Body of pancreas (tissue), 4 donors: ENCODE measurements at regions not wholly inside any gene's neighbourhood (a gene's known extent, or its start where the extent isn't known, plus 50 kb on each side); places are given as distances from the start of the nearest gene placed in this dataset.

Source experiments
- CTCF ChIP-seq, 7 experiments: fragments of 450-650 bp in 4 of 7; fragments of 200-600 bp in 3 of 7; sonication (generic) in 3 of 7; IDR thresholded peaks; one replicate each; pipeline ENCODE4 v1.5.1; 2016 to 2019; ENCODE audit warnings: antibody characterized with exemption in 7 of 7
- POLR2A ChIP-seq, 3 donors: fragments of 450-650 bp; IDR thresholded peaks; one replicate each; pipeline ENCODE4 v1.6.1; 2016; ENCODE audit warnings: antibody characterized with exemption in 3 of 3, mild to moderate bottlenecking in 2 of 3

GRCh38 chr14:76564471-76565422, 188.8 kb downstream of the ESRRB start:
- TF ChIP-seq POLR2A (IDR thresholded peaks at IDR 0.05) (no peak), CTCF (IDR thresholded peaks at IDR 0.05) (no peak)
